Ovary (tissue), 7 donors: ENCODE measurements at regions not wholly inside any gene's neighbourhood (a gene's known extent, or its start where the extent isn't known, plus 50 kb on each side); places are given as distances from the start of the nearest gene placed in this dataset.

ENCODE experiments used
- DNase-seq, 5 donors: peaks; one replicate each; pipeline ENCODE4 v3.0.0-alpha.2; 2019 to 2020
- H3K27ac ChIP-seq, 2 donors: fragments of 200-600 bp; one replicate each; pipeline versions ENCODE4 v1.5.1 to v1.8.0; 2019 to 2022
- H3K27me3 ChIP-seq: fragments of 200-600 bp; one replicate; pipeline ENCODE4 v1.8.0; 2022
- H3K36me3 ChIP-seq: fragments of 200-600 bp; sonication (generic); one replicate; pipeline ENCODE4 v1.5.1; 2019
- H3K4me1 ChIP-seq: one replicate; pipeline ENCODE4 v1.8.1; 2013; ENCODE audit warnings: mild to moderate bottlenecking, moderate library complexity; ENCODE audit not compliant: insufficient read depth
- H3K4me3 ChIP-seq: fragments of 200-600 bp; sonication (generic); one replicate; pipeline ENCODE4 v1.5.1; 2017
- H3K9me3 ChIP-seq, 2 donors: fragments of 200-600 bp in 1 of 2; sonication (generic) in 1 of 2; one replicate each; pipeline versions ENCODE4 v1.5.1 to v1.8.1; 2013 to 2019; ENCODE audit warnings: mild to moderate bottlenecking in 1 of 2, moderate library complexity in 1 of 2
- EP300 ChIP-seq: sonication (generic); formaldehyde crosslinking; IDR thresholded peaks from one replicate; pipeline ENCODE4 v1.6.1; 2017; ENCODE audit warnings: antibody characterized with exemption
- POLR2A ChIP-seq: fragments of 450-650 bp; IDR thresholded peaks from one replicate; pipeline ENCODE4 v1.6.1; 2017; ENCODE audit warnings: antibody characterized with exemption, mild to moderate bottlenecking, moderate library complexity
- WGBS, 3 donors: extraction: QIAGEN DNeasy Blood & Tissue Kit in 1 of 3; methylation state at CpG; one replicate each; pipeline versions ENCODE4 v1.1.5 to v1.1.7; 2013 to 2017; 5-methylcytosine and 5-hydroxymethylcytosine counted together
- intact Hi-C, 4 donors: fragments of 100-400 bp; cut with DNase I; formaldehyde crosslinking; loops; one replicate each; pipeline versions ENCODE4 v1.11.0 to v1.15.1; 2022 to 2023
- TF ChIP-seq, protein P1 (sequence below), 3 donors: fragments of 450-650 bp in 2 of 3; fragments of 200-600 bp in 1 of 3; IDR thresholded peaks; one replicate each; pipeline versions ENCODE4 v1.5.1 to v1.8.0; 2016 to 2022; ENCODE audit warnings: antibody characterized with exemption in 3 of 3, mild to moderate bottlenecking in 1 of 3
- donor health status: DM: no; HTN: no; CAD: no; lungs with moderate emphysema.
- donor health status: DM: no; HTN: no; CAD: no.
- donor health status: Bipolar disorder and iron deficiency.
- donor health status: DM: no; HTN: no; CAD: no.
- donor health status: DM: yes; HTN: yes; CAD: no.

GRCh38 chr2:37469126-37469525, 124.7 kb downstream of the QPCT start:
- Histone ChIP-seq H3K4me1 (no peaks in the 10 kb centered on the region), H3K27ac (no peak overlapping the region), H3K9me3 (no peaks in the 10 kb centered on the region), H3K36me3 (no peaks in the 10 kb centered on the region), H3K4me3 (no peak overlapping the region), H3K27me3 (no peaks in the 10 kb centered on the region)
- WGBS, 3 donors: 34 to 53% (median 36%) methylated on average over 1 of the region's 1 CpG
- TF ChIP-seq, protein P1, sequence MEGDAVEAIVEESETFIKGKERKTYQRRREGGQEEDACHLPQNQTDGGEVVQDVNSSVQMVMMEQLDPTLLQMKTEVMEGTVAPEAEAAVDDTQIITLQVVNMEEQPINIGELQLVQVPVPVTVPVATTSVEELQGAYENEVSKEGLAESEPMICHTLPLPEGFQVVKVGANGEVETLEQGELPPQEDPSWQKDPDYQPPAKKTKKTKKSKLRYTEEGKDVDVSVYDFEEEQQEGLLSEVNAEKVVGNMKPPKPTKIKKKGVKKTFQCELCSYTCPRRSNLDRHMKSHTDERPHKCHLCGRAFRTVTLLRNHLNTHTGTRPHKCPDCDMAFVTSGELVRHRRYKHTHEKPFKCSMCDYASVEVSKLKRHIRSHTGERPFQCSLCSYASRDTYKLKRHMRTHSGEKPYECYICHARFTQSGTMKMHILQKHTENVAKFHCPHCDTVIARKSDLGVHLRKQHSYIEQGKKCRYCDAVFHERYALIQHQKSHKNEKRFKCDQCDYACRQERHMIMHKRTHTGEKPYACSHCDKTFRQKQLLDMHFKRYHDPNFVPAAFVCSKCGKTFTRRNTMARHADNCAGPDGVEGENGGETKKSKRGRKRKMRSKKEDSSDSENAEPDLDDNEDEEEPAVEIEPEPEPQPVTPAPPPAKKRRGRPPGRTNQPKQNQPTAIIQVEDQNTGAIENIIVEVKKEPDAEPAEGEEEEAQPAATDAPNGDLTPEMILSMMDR (IDR thresholded peaks at IDR 0.05): no peak
- TF ChIP-seq EP300 (no peak), POLR2A (no peak)
- DNase-seq: no peak
- intact Hi-C loops: no loop called here

DNA sequence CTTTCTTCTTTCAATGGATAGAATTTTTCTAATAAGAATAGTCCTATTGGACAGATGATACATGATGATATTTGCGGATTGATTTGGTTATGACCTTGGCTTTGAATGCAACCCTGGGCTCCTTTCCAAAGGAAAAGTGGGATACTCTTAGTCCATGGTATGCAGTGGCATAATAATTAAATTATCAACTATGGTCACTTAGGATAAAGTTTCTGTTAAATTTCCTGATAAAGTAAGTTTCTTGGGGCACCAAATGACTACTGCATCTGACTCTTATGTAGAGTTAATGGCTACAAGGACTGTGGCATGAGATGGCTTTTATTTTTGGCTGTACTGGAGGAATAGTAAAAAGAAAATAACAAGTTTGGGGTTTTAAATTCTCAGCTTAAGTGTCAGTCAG, 126.7 kb downstream of the QPCT start:
- Histone ChIP-seq H3K9me3 (no peaks in the 10 kb centered on the region), H3K36me3 (no peaks in the 10 kb centered on the region), H3K4me3 (no peak overlapping the region), H3K4me1 (no peaks in the 10 kb centered on the region), H3K27ac (no peak overlapping the region), H3K27me3 (no peaks in the 10 kb centered on the region)
- intact Hi-C loops: no loop called here
- 85 to 94% (median 88%) methylated on average over 1 of the region's 1 CpG for WGBS, 3 donors
- no peak for DNase-seq
- TF ChIP-seq, protein P1 (IDR thresholded peaks at IDR 0.05): no peak

DNA sequence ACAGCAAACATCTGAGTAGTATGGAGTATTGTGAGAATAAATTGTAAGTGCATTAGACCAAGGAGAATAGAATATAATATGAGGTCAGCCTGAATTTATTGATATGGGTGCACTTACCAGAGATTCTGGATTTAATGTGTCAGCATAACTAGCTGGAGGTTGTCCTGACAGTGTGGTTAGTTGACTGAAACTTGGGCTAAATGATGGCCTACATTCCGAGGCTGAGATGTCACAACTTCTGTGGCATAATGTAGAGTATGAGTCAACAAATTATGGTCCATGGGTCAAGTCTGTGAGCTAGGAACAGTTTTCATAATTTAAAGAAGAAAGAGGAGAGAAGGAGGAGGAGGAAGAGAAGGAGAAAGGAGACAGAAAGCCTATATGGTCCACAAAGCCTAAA, 127.6 kb downstream of the QPCT start:
- Histone ChIP-seq H3K9me3 (no peaks in the 10 kb centered on the region), H3K36me3 (no peaks in the 10 kb centered on the region), H3K4me1 (no peaks in the 10 kb centered on the region), H3K27me3 (no peaks in the 10 kb centered on the region), H3K4me3 (no peak overlapping the region), H3K27ac (no peak overlapping the region)
- DNase-seq: no peak
- TF ChIP-seq, protein P1 (IDR thresholded peaks at IDR 0.05): no peak
- TF ChIP-seq EP300 (no peak), POLR2A (no peak)
- intact Hi-C loops: no loop called here
- WGBS, 3 donors: 77 to 93% (median 89%) methylated on average over 1 of the region's 1 CpG

- no peaks in the 10 kb centered on the region for H3K27me3 ChIP-seq
- no peak overlapping the region for H3K27ac ChIP-seq
- intact Hi-C loops: no loop called here
- WGBS, 3 donors: 53 to 75% (median 56%) methylated on average over 2 of the region's 2 CpGs
- H3K4me1 ChIP-seq: no peaks in the 10 kb centered on the region
- DNase-seq: no peak
- H3K36me3 ChIP-seq: no peaks in the 10 kb centered on the region
- TF ChIP-seq, protein P1 (IDR thresholded peaks at IDR 0.05): no peak
- TF ChIP-seq POLR2A (no peak), EP300 (no peak)
- no peaks in the 10 kb centered on the region for H3K9me3 ChIP-seq
- H3K4me3 ChIP-seq: no peak overlapping the region
These were observed 128.5 kb downstream of the QPCT start for GRCh38 chr2:37472959-37473358.

DNA sequence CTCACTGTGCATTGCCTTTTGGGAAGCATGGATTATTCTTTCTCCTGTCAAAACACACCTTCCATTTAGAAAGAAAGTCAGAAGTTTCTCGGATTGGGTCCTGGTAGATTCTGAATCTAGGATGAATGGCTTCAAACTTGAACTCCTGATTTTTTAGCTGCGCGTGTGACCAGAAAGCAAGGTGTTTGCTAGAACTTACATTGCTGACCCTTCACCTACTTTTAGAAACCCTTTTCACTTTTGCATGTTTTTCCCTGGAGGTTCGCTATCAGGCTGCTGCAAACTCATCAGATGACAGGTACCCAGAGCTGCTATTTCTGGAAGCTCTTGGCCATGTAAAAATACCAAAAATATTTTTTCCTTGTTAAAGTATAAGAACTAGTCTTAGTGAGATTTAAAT, 132.0 kb downstream of the QPCT start:
- 73 to 94% (median 89%) methylated on average over 4 of the region's 4 CpGs for WGBS, 3 donors
- H3K4me1 ChIP-seq: no peaks in the 10 kb centered on the region
- H3K4me3 ChIP-seq: no peak overlapping the region
- TF ChIP-seq POLR2A (no peak), EP300 (no peak)
- TF ChIP-seq, protein P1 (IDR thresholded peaks at IDR 0.05): no peak
- H3K9me3 ChIP-seq: no peaks in the 10 kb centered on the region
- no peaks in the 10 kb centered on the region for H3K27me3 ChIP-seq
- intact Hi-C loops: no loop called here
- no peak overlapping the region for H3K27ac ChIP-seq
- no peak for DNase-seq
- no peaks in the 10 kb centered on the region for H3K36me3 ChIP-seq
